Coronary artery (tissue), 2 donors: ENCODE measurements at regions not wholly inside any gene's neighbourhood (a gene's known extent, or its start where the extent isn't known, plus 50 kb on each side); places are given as distances from the start of the nearest gene placed in this dataset.

Source experiments
- DNase-seq: peaks from one replicate; pipeline ENCODE4 v3.0.0-alpha.2; 2017; ENCODE audit warnings: low spot score
- H3K27ac ChIP-seq, 2 donors: fragments of 200-600 bp; sonication (generic); one replicate each; pipeline ENCODE4 v1.5.1; 2016 to 2019
- H3K4me3 ChIP-seq: fragments of 200-600 bp; sonication (generic); 2 replicates; pipeline ENCODE4 v1.5.1; 2016; ENCODE audit warnings: mild to moderate bottlenecking, moderate library complexity
- CTCF ChIP-seq: fragments of 200-600 bp; sonication (generic); IDR thresholded peaks from one replicate; pipeline ENCODE4 v1.5.1; 2019; ENCODE audit warnings: antibody characterized with exemption

DNA sequence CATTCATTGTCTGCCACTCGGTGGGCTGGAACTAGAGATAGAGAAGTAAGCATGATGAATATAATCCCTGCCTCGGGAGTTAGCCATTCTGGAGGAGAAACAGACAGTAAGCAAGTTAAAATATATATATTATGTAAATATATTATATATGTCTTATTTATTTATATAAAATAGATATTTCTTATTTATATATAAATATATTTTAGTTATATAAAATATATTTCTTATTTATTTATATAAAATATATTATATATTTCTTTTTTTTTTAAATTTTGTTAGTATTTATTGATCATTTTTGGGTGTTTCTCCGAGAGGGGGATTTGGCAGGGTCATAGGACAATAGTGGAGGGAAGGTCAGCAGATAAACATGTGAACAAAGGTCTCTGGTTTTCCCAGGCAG, 78.1 kb upstream of the TBX5 start:
- DNase-seq = no peak
- no peak overlapping the region for H3K27ac ChIP-seq
- TF ChIP-seq CTCF = no peak

DNA sequence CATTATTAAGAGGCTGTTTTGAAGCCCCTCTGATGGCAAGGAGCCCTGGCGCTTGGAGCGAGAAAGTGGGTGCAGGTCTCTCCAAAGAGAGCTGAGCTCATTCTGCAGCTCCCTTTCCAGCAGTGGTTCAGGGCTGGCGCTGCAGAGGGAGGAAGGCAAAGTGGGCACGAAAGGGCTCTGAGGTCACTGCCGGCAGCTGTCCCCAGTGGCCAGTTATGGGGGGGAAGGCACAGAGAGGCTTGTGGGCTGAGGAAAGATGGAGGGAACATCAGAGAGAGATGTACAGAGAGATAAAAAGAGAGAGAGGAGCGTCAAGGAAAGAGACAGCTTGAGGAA, 75.2 kb upstream of the TBX5 start:
- TF ChIP-seq CTCF = no peak
- Histone ChIP-seq H3K4me3 (no peak overlapping the region), H3K27ac (no peak overlapping the region)
- no peak for DNase-seq

More for the DNA sequence above, 78.1 kb upstream of the TBX5 start:
- no peak overlapping the region for H3K4me3 ChIP-seq

DNA sequence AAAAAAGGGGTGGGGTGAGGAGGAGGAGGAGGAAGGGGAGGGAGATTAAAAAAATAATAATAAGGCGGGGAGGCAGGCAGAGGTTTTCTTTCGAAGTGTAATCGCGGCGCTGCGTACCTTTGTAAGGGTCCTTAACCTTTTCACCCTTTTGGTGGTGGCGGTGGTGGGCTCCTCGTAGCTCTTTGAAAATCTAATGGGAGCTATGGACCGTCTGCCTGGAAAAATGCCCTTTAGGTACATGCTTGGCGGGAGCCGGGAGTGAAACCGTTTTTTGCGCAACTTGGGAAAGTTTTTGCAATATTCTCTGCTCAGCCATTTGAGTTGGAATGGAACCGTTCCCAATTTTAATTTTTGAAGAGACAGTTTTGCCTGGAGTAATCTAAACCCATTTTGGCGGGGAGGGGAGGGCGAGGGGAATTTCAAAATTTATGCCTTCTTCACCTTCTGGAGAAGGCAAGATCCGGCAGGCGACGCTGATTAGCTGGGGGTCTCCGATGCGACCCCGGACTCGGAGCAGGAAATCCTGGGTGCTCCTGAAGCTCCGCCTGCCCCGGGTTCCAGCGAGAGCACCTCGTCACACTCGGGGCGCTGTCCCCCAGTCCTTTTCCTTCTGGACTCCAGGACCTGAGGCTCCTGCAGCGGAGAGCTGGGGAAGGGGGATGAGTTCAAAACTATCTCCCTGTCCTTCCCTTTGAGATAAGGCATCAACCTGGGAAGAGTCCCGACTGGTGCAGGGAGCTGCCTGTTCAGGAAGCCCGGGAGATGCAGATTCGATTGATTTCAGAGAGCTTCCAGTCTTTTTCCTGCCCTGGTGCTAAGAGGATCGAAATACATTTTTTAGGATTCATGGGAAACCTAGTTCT, 74.6 kb upstream of the TBX5 start:
- Histone ChIP-seq H3K27ac (no peak overlapping the region), H3K4me3 (peak overlapping the region; percentile 59)
- no peak for TF ChIP-seq CTCF
- no peak for DNase-seq

GRCh38 chr12:114479831-114480230, 73.9 kb upstream of the TBX5 start:
- TF ChIP-seq CTCF = no peak
- Histone ChIP-seq H3K4me3 (peak overlapping the region; percentile 59), H3K27ac (no peak overlapping the region)
- no peak for DNase-seq

DNA sequence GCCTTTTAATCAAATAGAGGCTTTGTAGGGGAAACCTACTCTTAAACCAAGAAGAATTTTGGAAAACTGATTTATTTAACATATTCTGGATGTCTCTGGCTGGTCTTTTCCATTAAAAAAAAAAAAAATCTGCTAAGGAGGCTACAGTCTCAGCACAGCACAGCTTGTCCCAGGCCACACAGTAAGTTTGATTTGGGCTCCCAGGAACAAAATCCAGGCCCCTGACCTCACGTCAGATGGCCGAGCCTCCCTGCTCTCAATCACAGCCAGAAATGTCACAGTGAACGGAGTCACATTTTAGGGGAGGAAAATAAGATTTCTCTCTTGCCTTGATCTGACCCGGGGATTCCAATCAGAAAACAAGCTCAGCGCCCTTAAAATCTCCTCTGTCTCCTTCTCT, 72.9 kb upstream of the TBX5 start:
- H3K27ac ChIP-seq = no peak overlapping the region
- TF ChIP-seq CTCF = no peak
- no peak overlapping the region for H3K4me3 ChIP-seq
- no peak for DNase-seq

GRCh38 chr12:114477989-114478395, 72.0 kb upstream of the TBX5 start:
- H3K27ac ChIP-seq = no peak overlapping the region
- no peak overlapping the region for H3K4me3 ChIP-seq
- no peak for TF ChIP-seq CTCF
- DNase-seq = no peak

GRCh38 chr12:114476159-114476558, 70.2 kb upstream of the TBX5 start:
- DNase-seq = no peak

More at GRCh38 chr12:114476159-114476558, 70.2 kb upstream of the TBX5 start:
- Histone ChIP-seq H3K27ac (no peak overlapping the region), H3K4me3 (no peak overlapping the region)
- peak; percentile 23 for TF ChIP-seq CTCF
